ENCODE measurements at regions not wholly inside any gene's neighbourhood (a gene's known extent, or its start where the extent isn't known, plus 50 kb on each side); places are given as distances from the start of the nearest gene placed in this dataset.
A peak's percentile ranks its signal among the peaks of the same experiment; 100 is the strongest.

- H4K8ac ChIP-seq (replicated peaks; ENCODE audit: insufficient read length, low read depth, low read length) = no peak overlapping the region
- H3K14ac ChIP-seq (ENCODE audit: insufficient read depth, low read length) = no peak overlapping the region
- H4K5ac ChIP-seq (ENCODE audit: insufficient read length, low read depth, low read length) = no peak overlapping the region
- H3K27me3 ChIP-seq (ENCODE audit: insufficient read depth, low read length) = no peaks in the 10 kb centered on the region
- no peak overlapping the region for H2BK20ac ChIP-seq (ENCODE audit: low read depth, low read length, poor library complexity, severe bottlenecking)
- H2AK5ac ChIP-seq (ENCODE audit: insufficient read length, low read length) = no peak overlapping the region
- H3K79me2 ChIP-seq (ENCODE audit: insufficient read depth, low read length) = no peaks in the 10 kb centered on the region
- TF ChIP-seq CTCF (conservative IDR thresholded peaks at IDR 0.05) = no peak
- H3K56ac ChIP-seq (ENCODE audit: insufficient read length, low read depth, low read length) = no peak overlapping the region
- H4K20me1 ChIP-seq (ENCODE audit: control insufficient read depth, insufficient read depth, insufficient read length) = no peaks in the 10 kb centered on the region
- no peaks in the 10 kb centered on the region for H3K9me3 Mint-ChIP-seq
- H2BK120ac ChIP-seq (ENCODE audit: low read depth, low read length, poor library complexity, severe bottlenecking) = no peak overlapping the region
- no peak overlapping the region for H3K18ac ChIP-seq (ENCODE audit: insufficient read length, low read depth, low read length)
- no CpG with 5 or more reads among the region's 4 CpGs for WGBS (ENCODE audit: extremely low coverage, insufficient read length, low lambda C conversion rate)
- DNase-seq = peak; percentile 27
- H3K9me3 ChIP-seq (ENCODE audit: control insufficient read depth, low read depth, low read length) = no peaks in the 10 kb centered on the region
- no peak overlapping the region for H3T11ph ChIP-seq (ENCODE audit: low read length)
- H2BK15ac ChIP-seq (ENCODE audit: low read depth, low read length) = no peak overlapping the region
- H3K36me3 Mint-ChIP-seq (ENCODE audit: insufficient read depth in 1 of 3, low read depth in 3 of 3) = no peaks in the 10 kb centered on the region
- no peak overlapping the region for H3K9ac ChIP-seq (ENCODE audit: extremely low read depth, insufficient read length, low read length)
- H3K27ac ChIP-seq (ENCODE audit: insufficient read length, low read depth, low read length) = no peak overlapping the region
- no peaks in the 10 kb centered on the region for H3K27me3 Mint-ChIP-seq (ENCODE audit: low read depth)
- H3K27ac Mint-ChIP-seq = no peak overlapping the region
- no peak overlapping the region for H3K4ac ChIP-seq (ENCODE audit: low read depth, low read length)
- no peaks in the 10 kb centered on the region for H3K4me1 Mint-ChIP-seq
- no peak overlapping the region for H3K4me2 ChIP-seq (ENCODE audit: insufficient read depth, insufficient read length, low read length)
- H4K91ac ChIP-seq (ENCODE audit: insufficient read length, low read depth, low read length) = no peak overlapping the region
- no peaks in the 10 kb centered on the region for H3K79me1 ChIP-seq (ENCODE audit: insufficient read depth, low read depth, low read length, poor library complexity, severe bottlenecking)
- H3K23me2 ChIP-seq (ENCODE audit: insufficient read length, low read depth, low read length, poor library complexity, severe bottlenecking) = no peaks in the 10 kb centered on the region
- H3K4me1 ChIP-seq (ENCODE audit: insufficient read depth, low read length) = no peaks in the 10 kb centered on the region
- H2BK12ac ChIP-seq (ENCODE audit: insufficient read length, low read depth, low read length) = no peak overlapping the region
- H3K23ac ChIP-seq (ENCODE audit: insufficient read length, low read depth, low read length) = no peak overlapping the region
- no peak overlapping the region for H2BK5ac ChIP-seq (ENCODE audit: insufficient read length, low read length)
- H3K4me3 Mint-ChIP-seq = no peak overlapping the region
- H2AFZ ChIP-seq (ENCODE audit: low read length) = no peak overlapping the region
These were observed 149.8 kb upstream of the HS3ST2 start for GRCh38 chr16:22664132-22664531.
